ENCODE measurements at regions not wholly inside any gene's neighbourhood (a gene's known extent, or its start where the extent isn't known, plus 50 kb on each side); places are given as distances from the start of the nearest gene placed in this dataset.

DNA sequence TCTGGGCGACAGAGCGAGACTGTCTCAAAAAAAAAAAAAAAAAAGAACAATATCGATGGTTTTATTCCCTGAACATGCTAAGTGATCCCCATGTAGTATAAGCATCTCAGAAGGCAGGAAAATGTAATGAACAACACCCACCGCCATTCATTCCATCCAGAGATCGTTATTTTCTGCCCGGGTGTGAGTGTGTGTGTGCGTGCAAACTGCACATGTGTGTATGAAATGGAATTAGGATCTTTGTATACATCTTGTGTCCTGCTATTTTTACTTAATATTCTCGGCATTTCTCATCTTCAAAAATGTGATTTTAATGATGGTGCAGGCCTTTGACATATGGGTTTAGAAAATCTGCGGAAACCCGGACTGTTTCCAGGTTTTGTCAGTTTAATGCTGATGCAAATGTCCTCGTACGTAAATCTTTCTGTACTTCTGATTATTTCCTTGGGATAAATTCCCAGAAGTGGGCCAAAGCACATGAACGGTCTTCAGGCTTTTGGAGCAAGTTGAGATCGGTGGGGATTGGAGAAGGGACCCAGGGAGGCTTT, 254.8 kb downstream of the SEC14L1 start:
- ATAC-seq: no peak
- ChIA-PET CTCF (interaction anchor here (0.8 to 0.9 kb wide), 2 partner anchors 25 to 33 kb away, joined by 3 read pairs; no protein-coding TSS in a partner anchor), POLR2A (no interaction called here)
- H3K36me3 Mint-ChIP-seq: peaks cover 2% of the 10 kb centered on the region; the same call in 1 of the 2 replicates
- no peaks in the 10 kb centered on the region for H3K27me3 Mint-ChIP-seq (ENCODE audit: low read depth)
- no peak for DNase-seq (ENCODE audit: low spot score)
- TF ChIP-seq, protein P1, sequence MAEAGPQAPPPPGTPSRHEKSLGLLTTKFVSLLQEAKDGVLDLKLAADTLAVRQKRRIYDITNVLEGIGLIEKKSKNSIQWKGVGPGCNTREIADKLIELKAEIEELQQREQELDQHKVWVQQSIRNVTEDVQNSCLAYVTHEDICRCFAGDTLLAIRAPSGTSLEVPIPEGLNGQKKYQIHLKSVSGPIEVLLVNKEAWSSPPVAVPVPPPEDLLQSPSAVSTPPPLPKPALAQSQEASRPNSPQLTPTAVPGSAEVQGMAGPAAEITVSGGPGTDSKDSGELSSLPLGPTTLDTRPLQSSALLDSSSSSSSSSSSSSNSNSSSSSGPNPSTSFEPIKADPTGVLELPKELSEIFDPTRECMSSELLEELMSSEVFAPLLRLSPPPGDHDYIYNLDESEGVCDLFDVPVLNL (CRISPR knock-in tag; IDR thresholded peaks at IDR 0.05; ENCODE audit: borderline replicate concordance, low read depth): no peak
- no peak for TF ChIP-seq FOXJ3 (CRISPR knock-in tag; IDR thresholded peaks at IDR 0.05; ENCODE audit: borderline replicate concordance)
- TF ChIP-seq, protein P2, sequence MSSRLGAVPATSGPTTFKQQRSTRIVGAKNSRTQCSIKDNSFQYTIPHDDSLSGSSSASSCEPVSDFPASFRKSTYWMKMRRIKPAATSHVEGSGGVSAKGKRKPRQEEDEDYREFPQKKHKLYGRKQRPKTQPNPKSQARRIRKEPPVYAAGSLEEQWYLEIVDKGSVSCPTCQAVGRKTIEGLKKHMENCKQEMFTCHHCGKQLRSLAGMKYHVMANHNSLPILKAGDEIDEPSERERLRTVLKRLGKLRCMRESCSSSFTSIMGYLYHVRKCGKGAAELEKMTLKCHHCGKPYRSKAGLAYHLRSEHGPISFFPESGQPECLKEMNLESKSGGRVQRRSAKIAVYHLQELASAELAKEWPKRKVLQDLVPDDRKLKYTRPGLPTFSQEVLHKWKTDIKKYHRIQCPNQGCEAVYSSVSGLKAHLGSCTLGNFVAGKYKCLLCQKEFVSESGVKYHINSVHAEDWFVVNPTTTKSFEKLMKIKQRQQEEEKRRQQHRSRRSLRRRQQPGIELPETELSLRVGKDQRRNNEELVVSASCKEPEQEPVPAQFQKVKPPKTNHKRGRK (CRISPR knock-in tag; IDR thresholded peaks at IDR 0.05; ENCODE audit: borderline replicate concordance): no peak
- no peak for TF ChIP-seq FOXK1 (CRISPR knock-in tag; IDR thresholded peaks at IDR 0.05)
- TF ChIP-seq, protein P3, sequence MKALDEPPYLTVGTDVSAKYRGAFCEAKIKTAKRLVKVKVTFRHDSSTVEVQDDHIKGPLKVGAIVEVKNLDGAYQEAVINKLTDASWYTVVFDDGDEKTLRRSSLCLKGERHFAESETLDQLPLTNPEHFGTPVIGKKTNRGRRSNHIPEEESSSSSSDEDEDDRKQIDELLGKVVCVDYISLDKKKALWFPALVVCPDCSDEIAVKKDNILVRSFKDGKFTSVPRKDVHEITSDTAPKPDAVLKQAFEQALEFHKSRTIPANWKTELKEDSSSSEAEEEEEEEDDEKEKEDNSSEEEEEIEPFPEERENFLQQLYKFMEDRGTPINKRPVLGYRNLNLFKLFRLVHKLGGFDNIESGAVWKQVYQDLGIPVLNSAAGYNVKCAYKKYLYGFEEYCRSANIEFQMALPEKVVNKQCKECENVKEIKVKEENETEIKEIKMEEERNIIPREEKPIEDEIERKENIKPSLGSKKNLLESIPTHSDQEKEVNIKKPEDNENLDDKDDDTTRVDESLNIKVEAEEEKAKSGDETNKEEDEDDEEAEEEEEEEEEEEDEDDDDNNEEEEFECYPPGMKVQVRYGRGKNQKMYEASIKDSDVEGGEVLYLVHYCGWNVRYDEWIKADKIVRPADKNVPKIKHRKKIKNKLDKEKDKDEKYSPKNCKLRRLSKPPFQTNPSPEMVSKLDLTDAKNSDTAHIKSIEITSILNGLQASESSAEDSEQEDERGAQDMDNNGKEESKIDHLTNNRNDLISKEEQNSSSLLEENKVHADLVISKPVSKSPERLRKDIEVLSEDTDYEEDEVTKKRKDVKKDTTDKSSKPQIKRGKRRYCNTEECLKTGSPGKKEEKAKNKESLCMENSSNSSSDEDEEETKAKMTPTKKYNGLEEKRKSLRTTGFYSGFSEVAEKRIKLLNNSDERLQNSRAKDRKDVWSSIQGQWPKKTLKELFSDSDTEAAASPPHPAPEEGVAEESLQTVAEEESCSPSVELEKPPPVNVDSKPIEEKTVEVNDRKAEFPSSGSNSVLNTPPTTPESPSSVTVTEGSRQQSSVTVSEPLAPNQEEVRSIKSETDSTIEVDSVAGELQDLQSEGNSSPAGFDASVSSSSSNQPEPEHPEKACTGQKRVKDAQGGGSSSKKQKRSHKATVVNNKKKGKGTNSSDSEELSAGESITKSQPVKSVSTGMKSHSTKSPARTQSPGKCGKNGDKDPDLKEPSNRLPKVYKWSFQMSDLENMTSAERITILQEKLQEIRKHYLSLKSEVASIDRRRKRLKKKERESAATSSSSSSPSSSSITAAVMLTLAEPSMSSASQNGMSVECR (CRISPR knock-in tag; IDR thresholded peaks at IDR 0.05; ENCODE audit: borderline replicate concordance): no peak
- TF ChIP-seq ATF6 (CRISPR knock-in tag; IDR thresholded peaks at IDR 0.05): no peak
- no peak for TF ChIP-seq SMAD3 (CRISPR knock-in tag; IDR thresholded peaks at IDR 0.05; ENCODE audit: borderline replicate concordance)
- TF ChIP-seq, protein P4, sequence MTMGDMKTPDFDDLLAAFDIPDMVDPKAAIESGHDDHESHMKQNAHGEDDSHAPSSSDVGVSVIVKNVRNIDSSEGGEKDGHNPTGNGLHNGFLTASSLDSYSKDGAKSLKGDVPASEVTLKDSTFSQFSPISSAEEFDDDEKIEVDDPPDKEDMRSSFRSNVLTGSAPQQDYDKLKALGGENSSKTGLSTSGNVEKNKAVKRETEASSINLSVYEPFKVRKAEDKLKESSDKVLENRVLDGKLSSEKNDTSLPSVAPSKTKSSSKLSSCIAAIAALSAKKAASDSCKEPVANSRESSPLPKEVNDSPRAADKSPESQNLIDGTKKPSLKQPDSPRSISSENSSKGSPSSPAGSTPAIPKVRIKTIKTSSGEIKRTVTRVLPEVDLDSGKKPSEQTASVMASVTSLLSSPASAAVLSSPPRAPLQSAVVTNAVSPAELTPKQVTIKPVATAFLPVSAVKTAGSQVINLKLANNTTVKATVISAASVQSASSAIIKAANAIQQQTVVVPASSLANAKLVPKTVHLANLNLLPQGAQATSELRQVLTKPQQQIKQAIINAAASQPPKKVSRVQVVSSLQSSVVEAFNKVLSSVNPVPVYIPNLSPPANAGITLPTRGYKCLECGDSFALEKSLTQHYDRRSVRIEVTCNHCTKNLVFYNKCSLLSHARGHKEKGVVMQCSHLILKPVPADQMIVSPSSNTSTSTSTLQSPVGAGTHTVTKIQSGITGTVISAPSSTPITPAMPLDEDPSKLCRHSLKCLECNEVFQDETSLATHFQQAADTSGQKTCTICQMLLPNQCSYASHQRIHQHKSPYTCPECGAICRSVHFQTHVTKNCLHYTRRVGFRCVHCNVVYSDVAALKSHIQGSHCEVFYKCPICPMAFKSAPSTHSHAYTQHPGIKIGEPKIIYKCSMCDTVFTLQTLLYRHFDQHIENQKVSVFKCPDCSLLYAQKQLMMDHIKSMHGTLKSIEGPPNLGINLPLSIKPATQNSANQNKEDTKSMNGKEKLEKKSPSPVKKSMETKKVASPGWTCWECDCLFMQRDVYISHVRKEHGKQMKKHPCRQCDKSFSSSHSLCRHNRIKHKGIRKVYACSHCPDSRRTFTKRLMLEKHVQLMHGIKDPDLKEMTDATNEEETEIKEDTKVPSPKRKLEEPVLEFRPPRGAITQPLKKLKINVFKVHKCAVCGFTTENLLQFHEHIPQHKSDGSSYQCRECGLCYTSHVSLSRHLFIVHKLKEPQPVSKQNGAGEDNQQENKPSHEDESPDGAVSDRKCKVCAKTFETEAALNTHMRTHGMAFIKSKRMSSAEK (CRISPR knock-in tag; IDR thresholded peaks at IDR 0.05; ENCODE audit: borderline replicate concordance): no peak
- TF ChIP-seq ZNF425 (CRISPR knock-in tag; conservative IDR thresholded peaks at IDR 0.05): no peak
- no peak for TF ChIP-seq TP53 (CRISPR knock-in tag; IDR thresholded peaks at IDR 0.05)
- TF ChIP-seq ZNF232 (CRISPR knock-in tag; IDR thresholded peaks at IDR 0.05): no peak
- no peak for TF ChIP-seq ZNF317 (CRISPR knock-in tag; IDR thresholded peaks at IDR 0.05; ENCODE audit: borderline replicate concordance, low read depth)
- TF ChIP-seq EMX1 (CRISPR knock-in tag; IDR thresholded peaks at IDR 0.05): no peak
- no peak for TF ChIP-seq ZNF219 (CRISPR knock-in tag; IDR thresholded peaks at IDR 0.05; ENCODE audit: borderline replicate concordance)
- TF ChIP-seq SMAD4 (CRISPR knock-in tag; IDR thresholded peaks at IDR 0.05): no peak
- TF ChIP-seq ETV6 (CRISPR knock-in tag; IDR thresholded peaks at IDR 0.05): no peak
- peak overlapping the region; percentile 68; the same call in 1 of the 2 replicates for H3K27ac Mint-ChIP-seq
- no peak overlapping the region for H3K4me3 Mint-ChIP-seq
- H3K4me1 Mint-ChIP-seq: peaks cover 63% of the 10 kb centered on the region
- H3K9me3 Mint-ChIP-seq: no peaks in the 10 kb centered on the region

Data from WTC11 (cell line).